ENCODE measurements at regions not wholly inside any gene's neighbourhood (a gene's known extent, or its start where the extent isn't known, plus 50 kb on each side); places are given as distances from the start of the nearest gene placed in this dataset.

DNA sequence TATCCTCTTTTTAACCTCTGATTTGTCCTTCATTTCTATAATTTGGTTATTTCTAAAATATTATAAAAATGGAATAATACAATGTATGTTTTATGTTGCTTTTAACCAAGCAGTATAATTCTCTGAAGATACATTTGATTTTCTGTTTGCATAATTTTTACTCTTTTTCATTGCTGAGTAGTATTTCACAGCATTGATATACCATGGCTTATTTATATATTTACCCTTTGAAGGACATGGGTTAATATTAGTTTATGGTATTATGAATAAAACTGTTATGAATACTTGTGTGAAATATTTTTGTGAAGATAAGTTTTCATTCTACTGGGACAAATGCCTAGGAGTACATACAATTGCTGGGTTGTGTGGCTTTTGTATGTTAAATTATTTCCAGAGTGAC is 748.6 kb downstream of the TENT5A start:
- H3K27ac ChIP-seq (ENCODE audit: poor library complexity, severe bottlenecking), result no peak overlapping the region
- no peak overlapping the region for H3K4me3 ChIP-seq (ENCODE audit: severe bottlenecking)
- H3K36me3 ChIP-seq (ENCODE audit: low read depth), result no peaks in the 10 kb centered on the region
- no peaks in the 10 kb centered on the region for H3K27me3 ChIP-seq (ENCODE audit: insufficient read depth, poor library complexity, severe bottlenecking)
- H3K4me1 ChIP-seq (ENCODE audit: insufficient read depth, poor library complexity, severe bottlenecking), result no peaks in the 10 kb centered on the region
- H3K9me3 ChIP-seq (ENCODE audit: severe bottlenecking), result peaks cover 5% of the 10 kb centered on the region
- ATAC-seq (ENCODE audit: low read depth) (no peak), DNase-seq (ENCODE audit: low spot score) (no peak)
- TF ChIP-seq, protein P1, sequence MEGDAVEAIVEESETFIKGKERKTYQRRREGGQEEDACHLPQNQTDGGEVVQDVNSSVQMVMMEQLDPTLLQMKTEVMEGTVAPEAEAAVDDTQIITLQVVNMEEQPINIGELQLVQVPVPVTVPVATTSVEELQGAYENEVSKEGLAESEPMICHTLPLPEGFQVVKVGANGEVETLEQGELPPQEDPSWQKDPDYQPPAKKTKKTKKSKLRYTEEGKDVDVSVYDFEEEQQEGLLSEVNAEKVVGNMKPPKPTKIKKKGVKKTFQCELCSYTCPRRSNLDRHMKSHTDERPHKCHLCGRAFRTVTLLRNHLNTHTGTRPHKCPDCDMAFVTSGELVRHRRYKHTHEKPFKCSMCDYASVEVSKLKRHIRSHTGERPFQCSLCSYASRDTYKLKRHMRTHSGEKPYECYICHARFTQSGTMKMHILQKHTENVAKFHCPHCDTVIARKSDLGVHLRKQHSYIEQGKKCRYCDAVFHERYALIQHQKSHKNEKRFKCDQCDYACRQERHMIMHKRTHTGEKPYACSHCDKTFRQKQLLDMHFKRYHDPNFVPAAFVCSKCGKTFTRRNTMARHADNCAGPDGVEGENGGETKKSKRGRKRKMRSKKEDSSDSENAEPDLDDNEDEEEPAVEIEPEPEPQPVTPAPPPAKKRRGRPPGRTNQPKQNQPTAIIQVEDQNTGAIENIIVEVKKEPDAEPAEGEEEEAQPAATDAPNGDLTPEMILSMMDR (IDR thresholded peaks at IDR 0.05; ENCODE audit: poor library complexity, severe bottlenecking), result no peak

DNA sequence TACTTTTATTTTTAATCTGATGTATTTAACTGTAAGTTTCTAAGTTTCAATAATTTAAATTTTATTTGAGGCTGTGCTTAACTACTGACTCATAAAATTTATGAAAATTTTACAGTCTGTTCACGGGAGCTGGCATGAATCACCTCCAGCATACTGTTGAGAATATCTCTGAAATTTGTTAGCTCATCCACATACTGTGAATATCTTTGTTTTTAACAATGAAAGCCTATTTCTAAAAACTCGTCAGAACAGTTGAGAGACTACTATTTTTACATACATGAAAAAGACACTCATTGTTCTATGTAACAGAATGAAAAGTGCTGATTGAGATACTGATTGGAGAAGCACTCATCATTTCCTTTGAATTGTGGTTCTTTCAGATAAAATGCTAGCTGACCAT is 749.3 kb downstream of the TENT5A start:
- H3K27me3 ChIP-seq (ENCODE audit: insufficient read depth, poor library complexity, severe bottlenecking), result no peaks in the 10 kb centered on the region
- H3K9me3 ChIP-seq (ENCODE audit: severe bottlenecking), result peaks cover 2% of the 10 kb centered on the region
- TF ChIP-seq, protein P1 (IDR thresholded peaks at IDR 0.05; ENCODE audit: poor library complexity, severe bottlenecking), result no peak
- H3K27ac ChIP-seq (ENCODE audit: poor library complexity, severe bottlenecking), result no peak overlapping the region
- DNase-seq (ENCODE audit: low spot score) (no peak), ATAC-seq (ENCODE audit: low read depth) (peak; percentile 68)
- no peaks in the 10 kb centered on the region for H3K4me1 ChIP-seq (ENCODE audit: insufficient read depth, poor library complexity, severe bottlenecking)
- H3K4me3 ChIP-seq (ENCODE audit: severe bottlenecking), result no peak overlapping the region
- H3K36me3 ChIP-seq (ENCODE audit: low read depth), result no peaks in the 10 kb centered on the region

- no peaks in the 10 kb centered on the region for H3K27me3 ChIP-seq (ENCODE audit: insufficient read depth, poor library complexity, severe bottlenecking)
- DNase-seq (ENCODE audit: low spot score) (no peak), ATAC-seq (ENCODE audit: low read depth) (peak; percentile 45; the same call in 1 of the 3 replicates)
- no peaks in the 10 kb centered on the region for H3K36me3 ChIP-seq (ENCODE audit: low read depth)
- no peak overlapping the region for H3K27ac ChIP-seq (ENCODE audit: poor library complexity, severe bottlenecking)
- no peak overlapping the region for H3K4me3 ChIP-seq (ENCODE audit: severe bottlenecking)
- peaks cover 2% of the 10 kb centered on the region for H3K9me3 ChIP-seq (ENCODE audit: severe bottlenecking)
- TF ChIP-seq, protein P1 (IDR thresholded peaks at IDR 0.05; ENCODE audit: poor library complexity, severe bottlenecking), result no peak
- no peaks in the 10 kb centered on the region for H3K4me1 ChIP-seq (ENCODE audit: insufficient read depth, poor library complexity, severe bottlenecking)
These were observed 750.4 kb downstream of the TENT5A start for GRCh38 chr6:81002126-81002525.

DNA sequence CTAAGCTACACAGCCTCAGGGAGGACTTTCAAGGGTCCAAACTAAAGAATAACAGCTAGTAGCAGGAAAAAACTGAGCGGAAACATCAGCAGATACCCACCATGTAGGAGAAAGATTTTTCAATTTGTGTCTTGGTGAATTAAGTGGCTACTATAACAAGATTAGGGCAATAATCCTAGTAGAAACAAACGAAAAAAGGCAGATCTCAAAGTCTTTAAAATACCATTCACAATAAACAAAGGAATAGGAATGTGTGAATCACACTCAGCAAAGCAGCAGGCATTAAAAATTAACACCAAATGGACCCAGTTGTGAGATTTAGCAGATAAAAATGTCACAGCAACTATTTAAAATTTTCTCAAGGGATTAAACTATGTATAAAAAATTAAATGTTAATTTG is 761.2 kb downstream of the TENT5A start:
- Histone ChIP-seq H3K4me1 (ENCODE audit: insufficient read depth, poor library complexity, severe bottlenecking) (no peaks in the 10 kb centered on the region), H3K27me3 (ENCODE audit: insufficient read depth, poor library complexity, severe bottlenecking) (peaks cover 4% of the 10 kb centered on the region), H3K9me3 (ENCODE audit: severe bottlenecking) (peaks cover 6% of the 10 kb centered on the region), H3K27ac (ENCODE audit: poor library complexity, severe bottlenecking) (no peak overlapping the region), H3K4me3 (ENCODE audit: severe bottlenecking) (no peak overlapping the region), H3K36me3 (ENCODE audit: low read depth) (no peaks in the 10 kb centered on the region)
- TF ChIP-seq, protein P1 (IDR thresholded peaks at IDR 0.05; ENCODE audit: poor library complexity, severe bottlenecking), result no peak
- DNase-seq (ENCODE audit: low spot score) (no peak), ATAC-seq (ENCODE audit: low read depth) (no peak)

DNA sequence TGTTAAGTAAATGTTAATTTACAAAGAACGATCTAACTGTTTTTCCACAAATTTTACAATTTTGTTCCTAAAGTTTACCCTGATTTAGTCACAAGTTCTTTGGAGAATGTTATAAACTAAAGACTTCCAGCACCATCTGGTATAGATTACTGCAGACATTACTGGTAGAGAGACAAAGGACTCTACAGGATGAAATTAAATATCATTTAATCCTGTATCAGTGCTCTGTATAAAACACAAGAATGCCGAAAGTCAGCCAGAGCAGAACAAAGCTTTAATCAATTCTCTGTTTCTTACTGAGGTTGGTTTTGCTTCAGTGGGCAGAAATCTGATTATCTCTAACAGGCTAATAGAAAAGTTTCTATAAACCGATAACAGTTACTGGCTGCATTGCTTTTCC is 763.6 kb downstream of the TENT5A start:
- ATAC-seq (ENCODE audit: low read depth), result no peak
- peaks cover 6% of the 10 kb centered on the region for H3K9me3 ChIP-seq (ENCODE audit: severe bottlenecking)
- H3K27me3 ChIP-seq (ENCODE audit: insufficient read depth, poor library complexity, severe bottlenecking), result peaks cover 4% of the 10 kb centered on the region
- TF ChIP-seq, protein P1 (IDR thresholded peaks at IDR 0.05; ENCODE audit: poor library complexity, severe bottlenecking), result no peak
- H3K36me3 ChIP-seq (ENCODE audit: low read depth), result no peaks in the 10 kb centered on the region
- no peaks in the 10 kb centered on the region for H3K4me1 ChIP-seq (ENCODE audit: insufficient read depth, poor library complexity, severe bottlenecking)
- H3K4me3 ChIP-seq (ENCODE audit: severe bottlenecking), result no peak overlapping the region
- DNase-seq (ENCODE audit: low spot score), result no peak
- H3K27ac ChIP-seq (ENCODE audit: poor library complexity, severe bottlenecking), result no peak overlapping the region
